HCT116 (cell line): ENCODE measurements at regions not wholly inside any gene's neighbourhood (a gene's known extent, or its start where the extent isn't known, plus 50 kb on each side); places are given as distances from the start of the nearest gene placed in this dataset.

Source experiments
- ATAC-seq: fragments of 200-7000 bp; cut with Tn5 transposase; 2 replicates; pipeline ENCODE4 v1.9.1; 2020; ENCODE audit warnings: mild to moderate bottlenecking, moderate library complexity
- BruUV-seq: library from RNA; stranded (reverse); fragments of 400-500 nt; replicated peaks from 2 replicates; lab custom pipeline; 2021; lab: Mats Ljungman, UMichigan
- CTCF ChIA-PET: fragments of 300-600 bp; sonication (Branson Sonifier 250); formaldehyde crosslinking; loops from one replicate; lab custom pipeline; 2021; ENCODE audit warnings: antibody characterized with exemption; lab: Charles Lee
- POLR2A ChIA-PET: fragments of 300-600, 350-600 bp; sonication (Branson Sonifier 250); formaldehyde crosslinking; loops from one replicate; lab custom pipeline; 2021; ENCODE audit warnings: antibody characterized with exemption; lab: Charles Lee
- RAD21 ChIA-PET, 2 experiments: fragments of 300-600 bp; sonication (Branson Sonifier 250); formaldehyde crosslinking; loops; one replicate each; lab custom pipeline; 2023; ENCODE audit warnings: low total read pairs in 2 of 2; ENCODE audit not compliant: uncharacterized antibody in 2 of 2, unreplicated experiment in 2 of 2, low non-redundant PET in 1 of 2; lab: Charles Lee
- DNase-seq: peaks from one replicate; pipeline ENCODE4 v3.0.0-alpha.2; 2010; ENCODE audit warnings: low read depth, low spot score
- H2AFZ ChIP-seq: fragments of 200-600 bp; shearing (Covaris generic), sonication (generic); 2 replicates; pipeline ENCODE4 v1.6.1; 2017; ENCODE audit warnings: low read depth, mixed run types, mixed read lengths, antibody characterized with exemption, low read length; ENCODE audit not compliant: poor library complexity, severe bottlenecking
- H3K27ac ChIP-seq: 2 replicates; pipeline ENCODE4 v1.5.1; 2012; ENCODE audit warnings: low read depth, low read length
- H3K27me3 ChIP-seq: fragments of 200-600 bp; sonication (generic); 2 replicates; pipeline ENCODE4 v1.6.1; 2016; ENCODE audit warnings: mixed run types, low read length, mixed read lengths; ENCODE audit not compliant: insufficient read depth
- H3K36me3 ChIP-seq, 2 experiments: fragments of 200-500 bp in 1 of 2; fragments of 200-600 bp in 1 of 2; sonication (Bioruptor generic) in 1 of 2; sonication (generic) in 1 of 2; 2 replicates each; pipeline versions ENCODE4 v1.5.1 to v1.6.1; 2014 to 2016; ENCODE audit warnings: low read length in 2 of 2, inconsistent platforms in 1 of 2, mixed read lengths in 1 of 2, mixed run types in 1 of 2; ENCODE audit not compliant: insufficient read depth in 2 of 2, control insufficient read depth in 1 of 2
- H3K4me1 ChIP-seq, 2 experiments: fragments of 200-600 bp in 1 of 2; sonication (generic) in 1 of 2; 2 replicates each; pipeline versions ENCODE4 v1.5.1 to v1.6.1; 2012 to 2017; ENCODE audit warnings: low read length in 2 of 2, inconsistent platforms in 1 of 2, mild to moderate bottlenecking in 1 of 2, mixed read lengths in 1 of 2, mixed run types in 1 of 2, moderate library complexity in 1 of 2; ENCODE audit not compliant: insufficient read depth in 2 of 2, control insufficient read depth in 1 of 2
- H3K4me2 ChIP-seq: fragments of 200-600 bp; sonication (generic); 2 replicates; pipeline ENCODE4 v1.6.1; 2017; ENCODE audit warnings: mixed run types, low read length, mixed read lengths
- H3K4me3 ChIP-seq, 2 experiments: fragments of 200-600 bp in 1 of 2; sonication (generic) in 1 of 2; replicated peaks in 1 of 2; 2 replicates each; pipeline ENCODE4 v1.5.1; 2011 to 2016; ENCODE audit warnings: low read length in 2 of 2, control low read depth in 1 of 2, low read depth in 1 of 2, mild to moderate bottlenecking in 1 of 2, mixed read lengths in 1 of 2, mixed run types in 1 of 2
- H3K79me2 ChIP-seq: fragments of 200-600 bp; sonication (generic); 2 replicates; pipeline ENCODE4 v1.6.1; 2017; ENCODE audit warnings: mild to moderate bottlenecking, mixed run types, low read length, moderate library complexity, mixed read lengths; ENCODE audit not compliant: insufficient read depth
- H3K9ac ChIP-seq: fragments of 200-600 bp; sonication (generic); 2 replicates; pipeline ENCODE4 v1.6.1; 2016; ENCODE audit warnings: low read length, mixed read lengths
- H3K9me2 ChIP-seq: fragments of 200-600 bp; sonication (generic), shearing (Covaris generic); 2 replicates; pipeline ENCODE4 v1.6.1; 2017; ENCODE audit warnings: mixed run types, mild to moderate bottlenecking, moderate library complexity; ENCODE audit not compliant: insufficient read depth
- H3K9me3 ChIP-seq, 2 experiments: fragments of 200-500 bp in 1 of 2; fragments of 200-600 bp in 1 of 2; sonication (Bioruptor generic) in 1 of 2; sonication (generic) in 1 of 2; 2 replicates each; pipeline ENCODE4 v1.6.1; 2014 to 2017; ENCODE audit warnings: low read length in 2 of 2, mixed read lengths in 2 of 2, inconsistent platforms in 1 of 2, low read depth in 1 of 2, mild to moderate bottlenecking in 1 of 2, mixed run types in 1 of 2, moderate library complexity in 1 of 2; ENCODE audit not compliant: control insufficient read depth in 1 of 2, insufficient read depth in 1 of 2
- H4K20me1 ChIP-seq: fragments of 200-600 bp; sonication (generic), shearing (Covaris generic); 2 replicates; pipeline ENCODE4 v1.6.1; 2017; ENCODE audit warnings: mixed run types, mild to moderate bottlenecking, moderate library complexity; ENCODE audit not compliant: insufficient read depth
- CEBPB ChIP-seq: IDR thresholded peaks from 2 replicates; pipeline ENCODE4 v1.6.1; 2012; ENCODE audit warnings: low read depth
- CTCF ChIP-seq, 3 experiments: fragments of 200-600 bp in 1 of 3; sonication (generic) in 1 of 3; IDR thresholded peaks in 2 of 3; conservative IDR thresholded peaks in 1 of 3; 2 replicates each; pipeline ENCODE4 v1.5.1; 2012 to 2017; ENCODE audit warnings: low read depth in 2 of 3, low read length in 2 of 3, antibody characterized with exemption in 1 of 3, borderline replicate concordance in 1 of 3, control low read depth in 1 of 3, mild to moderate bottlenecking in 1 of 3, mixed read lengths in 1 of 3, mixed run types in 1 of 3, moderate library complexity in 1 of 3; ENCODE audit not compliant: insufficient read depth in 1 of 3
- EGR1 ChIP-seq: IDR thresholded peaks from 2 replicates; pipeline ENCODE4 v1.6.1; 2012; ENCODE audit warnings: low read depth
- ELF1 ChIP-seq: IDR thresholded peaks from 2 replicates; pipeline ENCODE4 v1.6.1; 2012; ENCODE audit warnings: low read depth, borderline replicate concordance
- POLR2AphosphoS5 ChIP-seq: IDR thresholded peaks from 2 replicates; pipeline ENCODE4 v1.6.1; 2011; ENCODE audit warnings: mild to moderate bottlenecking, low read depth, low read length, moderate library complexity
- SRF ChIP-seq: IDR thresholded peaks from 2 replicates; pipeline ENCODE4 v1.6.1; 2012; ENCODE audit warnings: low read depth
- TCF7L2 ChIP-seq: IDR thresholded peaks from 2 replicates; pipeline ENCODE4 v1.7.0; 2011; ENCODE audit warnings: borderline replicate concordance, inconsistent platforms; ENCODE audit not compliant: insufficient read depth, insufficient read length; ENCODE audit errors: extremely low read depth
- ZBTB33 ChIP-seq: IDR thresholded peaks from 2 replicates; pipeline ENCODE4 v1.6.1; 2011; ENCODE audit warnings: mild to moderate bottlenecking, low read length, moderate library complexity; ENCODE audit not compliant: insufficient replicate concordance; ENCODE audit errors: extremely low read depth
- ZFX ChIP-seq: fragments of 450-650 bp; IDR thresholded peaks from 2 replicates; pipeline ENCODE4 v1.6.1; 2017
- ZNF274 ChIP-seq: fragments of 200-500 bp; sonication (Bioruptor generic); IDR thresholded peaks from 2 replicates; pipeline ENCODE4 v1.6.1; 2014; ENCODE audit warnings: mild to moderate bottlenecking, low read depth, low read length, inconsistent platforms
- intact Hi-C: fragments of 100-400 bp; cut with micrococcal nuclease; formaldehyde crosslinking; loops from 2 replicates; pipeline ENCODE4 v1.10.0; 2022

GRCh38 chrX:69027181-69028005 lies 137.9 kb downstream of the PJA1 start:
- peaks cover 0 to 9% of the 10 kb centered on the region in 2 experiments; a peak in 2 of 4 replicates for H3K4me1 ChIP-seq
- DNase-seq: no peak
- no peak for TF ChIP-seq POLR2AphosphoS5
- no peak for TF ChIP-seq ZNF274
- no peak for TF ChIP-seq ZFX
- TF ChIP-seq ZBTB33: no peak
- no peak for ATAC-seq
- no TSS peak for BruUV-seq
- H3K9me2 ChIP-seq: no peaks in the 10 kb centered on the region
- H3K36me3 ChIP-seq: no peaks in the 10 kb centered on the region
- no peak overlapping the region for H3K4me3 ChIP-seq
- ChIA-PET CTCF (interaction anchor here (1.4 kb wide), 1 partner anchor 199 kb away, joined by 3 read pairs; the partner anchor contains the start of gene EFNB1), RAD21 (no interaction called here), POLR2A (interaction anchor here (0.9 kb wide), 1 partner anchor 199 kb away, joined by 3 read pairs; the partner anchor contains the start of gene EFNB1)
- H3K27me3 ChIP-seq: no peaks in the 10 kb centered on the region
- H3K9ac ChIP-seq: no peak overlapping the region
- H3K27ac ChIP-seq: no peak overlapping the region
- intact Hi-C loops: no loop called here
- no peak overlapping the region for H3K4me2 ChIP-seq
- H4K20me1 ChIP-seq: no peaks in the 10 kb centered on the region
- no peaks in the 10 kb centered on the region for H3K79me2 ChIP-seq
- H3K9me3 ChIP-seq: no peaks in the 10 kb centered on the region
- no peak overlapping the region for H2AFZ ChIP-seq

GRCh38 chrX:69025802-69026301 lies 139.4 kb downstream of the PJA1 start:
- no peak for TF ChIP-seq EGR1
- TF ChIP-seq TCF7L2: no peak
- TF ChIP-seq ELF1: no peak
- TF ChIP-seq CTCF (IDR thresholded peaks at IDR 0.05 in 2 of 3, conservative IDR thresholded peaks at IDR 0.05 in 1 of 3; ENCODE audit: borderline replicate concordance in 1 of 3, insufficient read depth in 1 of 3, low read depth in 2 of 3, low read length in 2 of 3): no peak
- no peak for TF ChIP-seq ZFX
- no peak for TF ChIP-seq SRF
- no peak for TF ChIP-seq CEBPB
- TF ChIP-seq ZBTB33: no peak

More at GRCh38 chrX:69025802-69026301, 139.4 kb downstream of the PJA1 start:
- no peaks in the 10 kb centered on the region for H3K79me2 ChIP-seq
- DNase-seq (no peak), ATAC-seq (no peak)
- RAD21 ChIA-PET: no interaction called here
- no peak overlapping the region for H3K4me3 ChIP-seq
- H3K4me2 ChIP-seq: no peak overlapping the region
- BruUV-seq: no TSS peak
- H3K27ac ChIP-seq: no peak overlapping the region
- intact Hi-C loops: no loop called here
- no peaks in the 10 kb centered on the region for H3K9me2 ChIP-seq
- POLR2A ChIA-PET: no interaction called here
- H3K9me3 ChIP-seq: no peaks in the 10 kb centered on the region
- H2AFZ ChIP-seq: no peak overlapping the region
- CTCF ChIA-PET: no interaction called here
- H3K9ac ChIP-seq: no peak overlapping the region
- H3K27me3 ChIP-seq: no peaks in the 10 kb centered on the region
- H3K4me1 ChIP-seq: no peaks in the 10 kb centered on the region
- H4K20me1 ChIP-seq: no peaks in the 10 kb centered on the region
- no peaks in the 10 kb centered on the region for H3K36me3 ChIP-seq
